ENCODE measurements at regions not wholly inside any gene's neighbourhood (a gene's known extent, or its start where the extent isn't known, plus 50 kb on each side); places are given as distances from the start of the nearest gene placed in this dataset.

DNA sequence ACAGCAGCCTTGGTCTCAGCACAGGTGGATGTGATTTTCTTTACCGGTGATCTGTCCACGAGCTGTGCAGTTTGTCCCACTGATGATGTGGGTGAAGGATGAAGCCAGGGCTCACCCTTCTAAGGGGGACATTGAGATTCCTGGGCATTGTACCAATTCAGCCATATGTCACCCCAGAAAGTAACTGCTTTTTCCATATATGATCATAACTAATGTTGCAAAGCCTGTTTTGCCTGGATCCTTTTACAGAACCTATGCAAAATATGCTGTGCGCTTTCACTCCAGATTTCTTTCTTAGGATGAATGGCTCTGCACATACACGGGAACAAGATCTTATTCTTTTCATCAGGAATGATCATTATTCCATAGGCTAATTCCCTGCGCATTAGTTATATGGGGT is 96.9 kb upstream of the POU3F3 start:
- Histone ChIP-seq H4K20me1 (ENCODE audit: insufficient read depth) (no peaks in the 10 kb centered on the region), H3F3A (ENCODE audit: insufficient read depth, low read length, poor library complexity, severe bottlenecking) (no peaks in the 10 kb centered on the region), H3K9me2 (ENCODE audit: insufficient read depth, low read length) (no peaks in the 10 kb centered on the region), H3K9me3 (ENCODE audit: low read length) (no peaks in the 10 kb centered on the region), H3K27ac (ENCODE audit: low read length) (no peak overlapping the region), H3K4me3 (ENCODE audit: low read length) (no peak overlapping the region), H3K9ac (ENCODE audit: low read length) (no peak overlapping the region), H3K4me2 (ENCODE audit: low read length) (no peak overlapping the region), H3K36me3 (ENCODE audit: insufficient read depth, low read length) (no peaks in the 10 kb centered on the region), H2AFZ (ENCODE audit: low read depth, low read length) (no peak overlapping the region), H3K27me3 (ENCODE audit: insufficient read depth, low read depth, low read length) (no peaks in the 10 kb centered on the region), H3K79me2 (replicated peaks; ENCODE audit: insufficient read depth, low read length) (no peaks in the 10 kb centered on the region)
- TF ChIP-seq, protein P1, sequence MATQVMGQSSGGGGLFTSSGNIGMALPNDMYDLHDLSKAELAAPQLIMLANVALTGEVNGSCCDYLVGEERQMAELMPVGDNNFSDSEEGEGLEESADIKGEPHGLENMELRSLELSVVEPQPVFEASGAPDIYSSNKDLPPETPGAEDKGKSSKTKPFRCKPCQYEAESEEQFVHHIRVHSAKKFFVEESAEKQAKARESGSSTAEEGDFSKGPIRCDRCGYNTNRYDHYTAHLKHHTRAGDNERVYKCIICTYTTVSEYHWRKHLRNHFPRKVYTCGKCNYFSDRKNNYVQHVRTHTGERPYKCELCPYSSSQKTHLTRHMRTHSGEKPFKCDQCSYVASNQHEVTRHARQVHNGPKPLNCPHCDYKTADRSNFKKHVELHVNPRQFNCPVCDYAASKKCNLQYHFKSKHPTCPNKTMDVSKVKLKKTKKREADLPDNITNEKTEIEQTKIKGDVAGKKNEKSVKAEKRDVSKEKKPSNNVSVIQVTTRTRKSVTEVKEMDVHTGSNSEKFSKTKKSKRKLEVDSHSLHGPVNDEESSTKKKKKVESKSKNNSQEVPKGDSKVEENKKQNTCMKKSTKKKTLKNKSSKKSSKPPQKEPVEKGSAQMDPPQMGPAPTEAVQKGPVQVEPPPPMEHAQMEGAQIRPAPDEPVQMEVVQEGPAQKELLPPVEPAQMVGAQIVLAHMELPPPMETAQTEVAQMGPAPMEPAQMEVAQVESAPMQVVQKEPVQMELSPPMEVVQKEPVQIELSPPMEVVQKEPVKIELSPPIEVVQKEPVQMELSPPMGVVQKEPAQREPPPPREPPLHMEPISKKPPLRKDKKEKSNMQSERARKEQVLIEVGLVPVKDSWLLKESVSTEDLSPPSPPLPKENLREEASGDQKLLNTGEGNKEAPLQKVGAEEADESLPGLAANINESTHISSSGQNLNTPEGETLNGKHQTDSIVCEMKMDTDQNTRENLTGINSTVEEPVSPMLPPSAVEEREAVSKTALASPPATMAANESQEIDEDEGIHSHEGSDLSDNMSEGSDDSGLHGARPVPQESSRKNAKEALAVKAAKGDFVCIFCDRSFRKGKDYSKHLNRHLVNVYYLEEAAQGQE (IDR thresholded peaks at IDR 0.05; ENCODE audit: borderline replicate concordance), result no peak
- TF ChIP-seq EP300 (conservative IDR thresholded peaks at IDR 0.05; ENCODE audit: poor library complexity, severe bottlenecking), result no peak

DNA sequence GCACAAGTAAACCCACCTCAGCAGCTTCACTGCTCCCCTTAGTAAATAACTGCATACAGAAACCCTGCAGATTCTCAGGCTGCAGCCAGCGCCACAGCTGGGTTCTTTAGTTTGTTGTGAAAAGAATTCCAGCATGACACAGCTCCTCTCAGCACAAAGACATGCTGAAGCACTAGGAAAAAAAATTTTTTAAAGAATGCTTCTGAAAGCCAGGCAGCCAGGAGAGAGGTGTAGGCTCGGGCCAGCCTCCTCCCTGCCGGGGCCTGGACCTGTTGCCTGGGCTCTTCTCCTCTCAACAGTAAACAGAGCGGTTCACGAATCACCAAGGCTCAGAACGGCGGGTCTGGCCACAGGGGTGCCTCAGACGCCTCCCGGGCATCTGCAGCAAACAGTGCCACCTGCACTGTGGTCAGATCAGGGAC is 95.7 kb upstream of the POU3F3 start:
- H3F3A ChIP-seq (ENCODE audit: insufficient read depth, low read length, poor library complexity, severe bottlenecking), result no peaks in the 10 kb centered on the region
- H3K9me3 ChIP-seq (ENCODE audit: low read length), result no peaks in the 10 kb centered on the region
- no peak overlapping the region for H3K4me2 ChIP-seq (ENCODE audit: low read length)
- peak overlapping the region; percentile 26 for H3K9ac ChIP-seq (ENCODE audit: low read length)
- no peaks in the 10 kb centered on the region for H3K36me3 ChIP-seq (ENCODE audit: insufficient read depth, low read length)
- TF ChIP-seq, protein P2, sequence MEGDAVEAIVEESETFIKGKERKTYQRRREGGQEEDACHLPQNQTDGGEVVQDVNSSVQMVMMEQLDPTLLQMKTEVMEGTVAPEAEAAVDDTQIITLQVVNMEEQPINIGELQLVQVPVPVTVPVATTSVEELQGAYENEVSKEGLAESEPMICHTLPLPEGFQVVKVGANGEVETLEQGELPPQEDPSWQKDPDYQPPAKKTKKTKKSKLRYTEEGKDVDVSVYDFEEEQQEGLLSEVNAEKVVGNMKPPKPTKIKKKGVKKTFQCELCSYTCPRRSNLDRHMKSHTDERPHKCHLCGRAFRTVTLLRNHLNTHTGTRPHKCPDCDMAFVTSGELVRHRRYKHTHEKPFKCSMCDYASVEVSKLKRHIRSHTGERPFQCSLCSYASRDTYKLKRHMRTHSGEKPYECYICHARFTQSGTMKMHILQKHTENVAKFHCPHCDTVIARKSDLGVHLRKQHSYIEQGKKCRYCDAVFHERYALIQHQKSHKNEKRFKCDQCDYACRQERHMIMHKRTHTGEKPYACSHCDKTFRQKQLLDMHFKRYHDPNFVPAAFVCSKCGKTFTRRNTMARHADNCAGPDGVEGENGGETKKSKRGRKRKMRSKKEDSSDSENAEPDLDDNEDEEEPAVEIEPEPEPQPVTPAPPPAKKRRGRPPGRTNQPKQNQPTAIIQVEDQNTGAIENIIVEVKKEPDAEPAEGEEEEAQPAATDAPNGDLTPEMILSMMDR (IDR thresholded peaks at IDR 0.05; ENCODE audit: poor library complexity, severe bottlenecking), result no peak
- TF ChIP-seq RAD21 (conservative IDR thresholded peaks at IDR 0.05), result peak; percentile 21
- peak overlapping the region; percentile 44 for H3K4me3 ChIP-seq (ENCODE audit: low read length)
- H3K9me2 ChIP-seq (ENCODE audit: insufficient read depth, low read length), result no peaks in the 10 kb centered on the region
- H4K20me1 ChIP-seq (ENCODE audit: insufficient read depth), result no peaks in the 10 kb centered on the region
- no peaks in the 10 kb centered on the region for H3K79me2 ChIP-seq (replicated peaks; ENCODE audit: insufficient read depth, low read length)
- H3K27ac ChIP-seq (ENCODE audit: low read length), result no peak overlapping the region
- no peak overlapping the region for H2AFZ ChIP-seq (ENCODE audit: low read depth, low read length)
- H3K27me3 ChIP-seq (ENCODE audit: insufficient read depth, low read depth, low read length), result no peaks in the 10 kb centered on the region

DNA sequence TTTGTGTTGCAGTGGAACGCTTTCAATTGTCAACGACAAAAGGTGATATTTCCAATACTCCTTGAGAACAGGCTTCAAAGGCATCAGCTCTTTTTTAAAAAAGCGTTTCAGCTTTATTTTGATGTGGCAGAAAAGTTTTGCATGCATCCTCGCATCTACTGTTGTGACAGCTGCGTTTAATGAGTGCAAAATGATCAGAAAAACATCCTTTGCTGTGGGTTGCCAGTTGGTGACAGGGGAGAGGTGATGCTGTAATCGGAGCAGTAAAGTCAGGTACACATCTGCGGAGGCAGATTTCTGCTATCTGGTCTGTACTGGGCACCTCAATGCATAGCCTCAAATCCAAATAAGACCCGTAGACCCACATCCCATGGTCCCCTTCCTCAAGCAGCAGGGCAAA is 91.9 kb upstream of the POU3F3 start:
- no peak overlapping the region for H3K4me3 ChIP-seq (ENCODE audit: low read length)
- H3K79me2 ChIP-seq (replicated peaks; ENCODE audit: insufficient read depth, low read length), result no peaks in the 10 kb centered on the region

More for the DNA sequence above, 91.9 kb upstream of the POU3F3 start:
- Histone ChIP-seq H3K27me3 (ENCODE audit: insufficient read depth, low read depth, low read length) (no peaks in the 10 kb centered on the region), H3K36me3 (ENCODE audit: insufficient read depth, low read length) (no peaks in the 10 kb centered on the region), H4K20me1 (ENCODE audit: insufficient read depth) (no peaks in the 10 kb centered on the region), H3K9ac (ENCODE audit: low read length) (no peak overlapping the region), H3F3A (ENCODE audit: insufficient read depth, low read length, poor library complexity, severe bottlenecking) (no peaks in the 10 kb centered on the region), H3K4me2 (ENCODE audit: low read length) (no peak overlapping the region), H3K9me3 (ENCODE audit: low read length) (no peaks in the 10 kb centered on the region), H3K27ac (ENCODE audit: low read length) (no peak overlapping the region), H2AFZ (ENCODE audit: low read depth, low read length) (no peak overlapping the region), H3K9me2 (ENCODE audit: insufficient read depth, low read length) (no peaks in the 10 kb centered on the region)
- TF ChIP-seq EZH2 (IDR thresholded peaks at IDR 0.05; ENCODE audit: borderline replicate concordance, insufficient read depth, low read length, poor library complexity, severe bottlenecking) (no peak), SMC3 (conservative IDR thresholded peaks at IDR 0.05; ENCODE audit: poor library complexity) (no peak), POLR2AphosphoS5 (IDR thresholded peaks at IDR 0.05) (no peak), EP300 (conservative IDR thresholded peaks at IDR 0.05; ENCODE audit: poor library complexity, severe bottlenecking) (no peak), RAD21 (conservative IDR thresholded peaks at IDR 0.05) (no peak), MXI1 (conservative IDR thresholded peaks at IDR 0.05; ENCODE audit: poor library complexity, severe bottlenecking) (no peak), TAF1 (IDR thresholded peaks at IDR 0.05; ENCODE audit: low read depth) (no peak)
- TF ChIP-seq, protein P1 (IDR thresholded peaks at IDR 0.05; ENCODE audit: borderline replicate concordance), result no peak
- TF ChIP-seq, protein P2 (IDR thresholded peaks at IDR 0.05; ENCODE audit: poor library complexity, severe bottlenecking), result no peak
